Glutamatergic neuron (in vitro differentiated cells): ENCODE measurements at regions not wholly inside any gene's neighbourhood (a gene's known extent, or its start where the extent isn't known, plus 50 kb on each side); places are given as distances from the start of the nearest gene placed in this dataset.

Source experiments
- DNase-seq: peaks from one replicate; pipeline ENCODE4 v3.0.0; 2022
- H3K27ac Mint-ChIP-seq: one replicate; pipeline ENCODE4 v1.8.0; 2020; ENCODE audit warnings: mild to moderate bottlenecking, mixed read lengths, inconsistent platforms; ENCODE audit not compliant: unreplicated experiment
- H3K27me3 Mint-ChIP-seq: one replicate; pipeline ENCODE4 v1.8.0; 2020; ENCODE audit warnings: mild to moderate bottlenecking, moderate library complexity, mixed read lengths, inconsistent platforms; ENCODE audit not compliant: unreplicated experiment
- H3K36me3 Mint-ChIP-seq: one replicate; pipeline ENCODE4 v1.8.0; 2020; ENCODE audit warnings: mild to moderate bottlenecking, mixed read lengths, inconsistent platforms; ENCODE audit not compliant: unreplicated experiment
- H3K4me1 Mint-ChIP-seq: one replicate; pipeline ENCODE4 v1.8.0; 2020; ENCODE audit warnings: mild to moderate bottlenecking, low read depth, mixed read lengths, inconsistent platforms; ENCODE audit not compliant: unreplicated experiment
- H3K4me3 Mint-ChIP-seq: one replicate; pipeline ENCODE4 v1.8.0; 2020; ENCODE audit warnings: mild to moderate bottlenecking, mixed read lengths, inconsistent platforms; ENCODE audit not compliant: unreplicated experiment
- H3K9me3 Mint-ChIP-seq: one replicate; pipeline ENCODE4 v1.8.0; 2020; ENCODE audit warnings: mild to moderate bottlenecking, moderate library complexity, mixed read lengths, inconsistent platforms; ENCODE audit not compliant: unreplicated experiment
- TF ChIP-seq, protein P1 (sequence below): fragments of 200-600 bp; sonication (generic); IDR thresholded peaks from one replicate; pipeline ENCODE4 v1.5.0; 2021; ENCODE audit not compliant: partially characterized antibody, unreplicated experiment

DNA sequence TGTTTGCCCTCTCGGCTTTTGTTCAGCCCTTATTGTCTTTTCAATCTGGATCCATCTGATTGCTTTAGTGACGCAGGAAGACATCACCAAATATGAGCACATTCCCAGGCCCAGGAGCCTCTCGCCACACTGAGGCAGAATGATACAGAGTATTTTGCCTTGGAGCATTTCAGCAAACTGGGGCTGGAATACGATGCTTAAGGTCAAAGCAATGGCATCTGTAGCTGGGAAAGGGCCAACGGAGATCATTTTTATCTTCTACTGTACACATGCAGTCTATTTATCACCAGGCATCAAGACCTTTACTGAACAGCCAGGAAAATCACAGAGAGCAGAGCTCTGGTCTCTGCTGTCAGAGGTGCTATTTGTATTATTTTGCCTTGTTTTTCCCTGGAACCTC lies 655.3 kb downstream of the RNF144B start:
- H3K4me3 Mint-ChIP-seq: no peak overlapping the region
- DNase-seq: no peak
- no peak overlapping the region for H3K27ac Mint-ChIP-seq

DNA sequence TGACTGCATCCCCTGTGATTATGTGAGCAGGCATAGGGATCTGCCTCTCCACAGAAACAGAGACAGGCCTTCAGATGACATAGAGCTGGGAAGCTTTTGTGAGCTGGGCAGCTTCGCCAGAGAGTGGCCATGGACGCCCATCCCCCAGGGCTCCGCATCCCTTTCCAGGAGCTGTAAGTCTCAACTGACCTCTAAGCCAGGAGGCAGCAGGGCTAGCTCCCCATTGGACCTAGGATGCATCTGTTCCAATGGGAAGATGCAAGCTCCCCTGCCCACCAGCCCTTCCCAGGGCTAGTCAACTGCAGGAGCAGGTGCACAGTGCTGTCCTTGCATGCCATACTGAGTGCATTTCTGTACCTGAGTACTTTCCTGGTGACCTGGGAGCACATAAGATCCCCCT lies 663.6 kb downstream of the RNF144B start:
- no peaks in the 10 kb centered on the region for H3K27me3 Mint-ChIP-seq
- H3K4me3 Mint-ChIP-seq: no peak overlapping the region
- TF ChIP-seq, protein P1, sequence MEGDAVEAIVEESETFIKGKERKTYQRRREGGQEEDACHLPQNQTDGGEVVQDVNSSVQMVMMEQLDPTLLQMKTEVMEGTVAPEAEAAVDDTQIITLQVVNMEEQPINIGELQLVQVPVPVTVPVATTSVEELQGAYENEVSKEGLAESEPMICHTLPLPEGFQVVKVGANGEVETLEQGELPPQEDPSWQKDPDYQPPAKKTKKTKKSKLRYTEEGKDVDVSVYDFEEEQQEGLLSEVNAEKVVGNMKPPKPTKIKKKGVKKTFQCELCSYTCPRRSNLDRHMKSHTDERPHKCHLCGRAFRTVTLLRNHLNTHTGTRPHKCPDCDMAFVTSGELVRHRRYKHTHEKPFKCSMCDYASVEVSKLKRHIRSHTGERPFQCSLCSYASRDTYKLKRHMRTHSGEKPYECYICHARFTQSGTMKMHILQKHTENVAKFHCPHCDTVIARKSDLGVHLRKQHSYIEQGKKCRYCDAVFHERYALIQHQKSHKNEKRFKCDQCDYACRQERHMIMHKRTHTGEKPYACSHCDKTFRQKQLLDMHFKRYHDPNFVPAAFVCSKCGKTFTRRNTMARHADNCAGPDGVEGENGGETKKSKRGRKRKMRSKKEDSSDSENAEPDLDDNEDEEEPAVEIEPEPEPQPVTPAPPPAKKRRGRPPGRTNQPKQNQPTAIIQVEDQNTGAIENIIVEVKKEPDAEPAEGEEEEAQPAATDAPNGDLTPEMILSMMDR: no peak
- H3K27ac Mint-ChIP-seq: no peak overlapping the region
- peaks cover 7% of the 10 kb centered on the region for H3K36me3 Mint-ChIP-seq
- no peaks in the 10 kb centered on the region for H3K4me1 Mint-ChIP-seq
- no peaks in the 10 kb centered on the region for H3K9me3 Mint-ChIP-seq
- no peak for DNase-seq

More for the DNA sequence above, 655.3 kb downstream of the RNF144B start:
- Mint-ChIP-seq H3K27me3 (no peaks in the 10 kb centered on the region), H3K4me1 (peaks cover 5% of the 10 kb centered on the region), H3K9me3 (peaks cover 3% of the 10 kb centered on the region), H3K36me3 (no peaks in the 10 kb centered on the region)
- TF ChIP-seq, protein P1: no peak

DNA sequence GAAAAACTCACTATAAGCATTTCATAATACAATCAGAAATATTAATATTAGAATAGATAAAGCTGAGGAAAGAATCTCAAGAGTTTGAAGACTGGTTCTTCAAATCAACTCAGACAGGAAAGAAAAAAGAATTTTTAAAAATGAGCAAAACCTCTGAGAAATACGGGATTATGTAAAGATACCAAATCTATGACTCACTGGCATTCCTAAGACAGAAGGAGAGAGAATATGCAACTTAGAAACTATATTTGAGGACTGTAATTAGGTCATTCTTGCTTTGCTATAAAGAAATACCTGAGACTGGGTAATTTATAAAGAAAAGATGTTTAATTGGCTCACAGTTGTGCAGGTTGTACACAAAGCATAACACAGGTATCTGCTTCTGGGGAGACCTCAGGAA lies 665.1 kb downstream of the RNF144B start:
- Mint-ChIP-seq H3K9me3 (no peaks in the 10 kb centered on the region), H3K36me3 (peaks cover 7% of the 10 kb centered on the region), H3K4me1 (no peaks in the 10 kb centered on the region), H3K4me3 (no peak overlapping the region), H3K27me3 (no peaks in the 10 kb centered on the region), H3K27ac (no peak overlapping the region)
- no peak for DNase-seq
- TF ChIP-seq, protein P1: no peak

DNA sequence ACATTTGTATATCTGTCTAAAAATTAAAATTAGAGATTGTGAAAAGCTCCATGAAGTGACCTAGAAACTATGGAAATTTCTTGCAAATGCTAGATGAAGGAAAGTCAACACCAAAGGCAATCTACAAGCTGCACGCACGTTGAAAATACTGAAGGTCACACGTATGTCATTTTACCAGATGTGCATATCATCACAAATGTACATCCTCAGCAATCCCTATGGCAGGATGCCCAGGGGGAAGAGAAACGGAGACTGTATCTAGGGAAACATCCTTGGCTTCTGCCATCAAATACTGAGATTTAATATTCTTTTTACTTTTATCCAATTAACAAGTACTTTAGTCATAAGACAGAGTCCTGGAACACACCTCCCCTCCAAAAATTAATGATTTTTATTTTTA lies 672.0 kb downstream of the RNF144B start:
- no peak for DNase-seq
- no peaks in the 10 kb centered on the region for H3K4me1 Mint-ChIP-seq
- TF ChIP-seq, protein P1: no peak
- no peak overlapping the region for H3K4me3 Mint-ChIP-seq
- peaks cover 2% of the 10 kb centered on the region for H3K9me3 Mint-ChIP-seq
- no peaks in the 10 kb centered on the region for H3K27me3 Mint-ChIP-seq
- H3K36me3 Mint-ChIP-seq: no peaks in the 10 kb centered on the region
- H3K27ac Mint-ChIP-seq: no peak overlapping the region

DNA sequence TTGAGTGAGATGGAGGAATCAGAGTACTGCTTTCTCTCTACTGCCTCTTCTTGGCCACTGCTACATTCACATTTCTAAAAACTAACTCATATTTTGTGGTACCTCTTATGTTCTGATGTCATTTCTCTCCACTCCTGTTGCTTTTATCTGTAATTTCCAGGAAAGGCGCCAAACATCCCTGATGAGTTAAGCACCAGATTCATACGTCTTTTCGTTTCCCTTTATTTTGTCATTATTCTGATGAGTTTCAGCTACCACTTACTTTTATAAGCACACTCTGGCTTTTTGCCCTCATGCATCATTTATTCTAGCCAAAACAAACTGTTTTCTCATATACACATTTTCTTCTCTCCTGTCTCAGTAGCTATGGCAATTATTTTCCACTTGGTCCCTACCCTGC lies 680.0 kb downstream of the RNF144B start:
- no peak for DNase-seq
- no peaks in the 10 kb centered on the region for H3K36me3 Mint-ChIP-seq
- H3K27ac Mint-ChIP-seq: no peak overlapping the region
- no peak overlapping the region for H3K4me3 Mint-ChIP-seq
- no peaks in the 10 kb centered on the region for H3K9me3 Mint-ChIP-seq
- H3K4me1 Mint-ChIP-seq: no peaks in the 10 kb centered on the region
- H3K27me3 Mint-ChIP-seq: no peaks in the 10 kb centered on the region
- TF ChIP-seq, protein P1: no peak
